H1 (cell line): ENCODE measurements at regions not wholly inside any gene's neighbourhood (a gene's known extent, or its start where the extent isn't known, plus 50 kb on each side); places are given as distances from the start of the nearest gene placed in this dataset.

Experiments used
- CTCF ChIA-PET: fragments of 300-600 bp; sonication (Branson Sonifier 250); formaldehyde crosslinking; loops from one replicate; lab custom pipeline; 2021; ENCODE audit not compliant: partially characterized antibody; lab: Charles Lee
- POLR2A ChIA-PET: fragments of 300-600 bp; sonication (Branson Sonifier 250); formaldehyde crosslinking; loops from one replicate; lab custom pipeline; 2021; ENCODE audit warnings: inconsistent platforms; ENCODE audit not compliant: partially characterized antibody; lab: Charles Lee
- DNase-seq, 2 experiments: peaks; one replicate each; pipeline versions ENCODE4 v3.0.0 to v3.0.0-alpha.2; 2010 to 2022; ENCODE audit warnings: low spot score in 2 of 2, low read depth in 1 of 2, mixed read lengths in 1 of 2
- FAIRE-seq: peaks from 2 replicates; lab custom pipeline; 2011; peaks lifted over from hg19 to GRCh38; lab: Jason Lieb, UNC
- H2AFZ ChIP-seq: 2 replicates; pipeline ENCODE4 v1.8.1; 2012; ENCODE audit warnings: low read length, inconsistent platforms
- H2AK5ac ChIP-seq: 2 replicates; pipeline ENCODE4 v1.6.1; 2013; ENCODE audit warnings: low read depth, low read length
- H2BK120ac ChIP-seq: replicated peaks from 2 replicates; pipeline ENCODE3; 2013; ENCODE audit warnings: low read depth, low read length, inconsistent platforms
- H2BK12ac ChIP-seq: 2 replicates; pipeline ENCODE4 v1.6.1; 2013; ENCODE audit warnings: low read depth, low read length
- H2BK15ac ChIP-seq: 2 replicates; pipeline ENCODE4 v1.6.1; 2013; ENCODE audit warnings: low read length
- H2BK20ac ChIP-seq: 2 replicates; pipeline ENCODE4 v1.6.1; 2013; ENCODE audit warnings: low read length
- H2BK5ac ChIP-seq: 2 replicates; pipeline ENCODE4 v1.6.1; 2013; ENCODE audit warnings: low read depth, low read length
- H3K14ac ChIP-seq: 2 replicates; pipeline ENCODE4 v1.6.1; 2013; ENCODE audit warnings: inconsistent platforms; ENCODE audit not compliant: insufficient read length
- H3K18ac ChIP-seq: 2 replicates; pipeline ENCODE4 v1.6.1; 2013; ENCODE audit warnings: low read length; ENCODE audit errors: extremely low read depth
- H3K23ac ChIP-seq: 2 replicates; pipeline ENCODE4 v1.6.1; 2013; ENCODE audit warnings: inconsistent platforms; ENCODE audit not compliant: insufficient read length
- H3K23me2 ChIP-seq: 2 replicates; pipeline ENCODE4 v1.6.1; 2013; ENCODE audit warnings: low read depth, low read length
- H3K27ac ChIP-seq: 2 replicates; pipeline ENCODE4 v1.6.1; 2011; ENCODE audit warnings: low read depth, low read length, inconsistent platforms
- H3K27me3 ChIP-seq, 4 experiments: replicated peaks in 1 of 4; 1 replicate in 1 of 4; 2 replicates in 3 of 4; pipeline versions ENCODE4 v1.6.1 to v1.8.1; 2011 to 2013; ENCODE audit warnings: low read length in 3 of 4, mild to moderate bottlenecking in 3 of 4, inconsistent platforms in 2 of 4, mixed read lengths in 2 of 4, moderate library complexity in 1 of 4; ENCODE audit not compliant: control insufficient read depth in 3 of 4, insufficient read depth in 3 of 4; ENCODE audit errors: extremely low read depth in 1 of 4
- H3K36me3 ChIP-seq, 4 experiments: 2 replicates each; pipeline versions ENCODE4 v1.6.1 to v1.8.1; 2011 to 2013; ENCODE audit warnings: mild to moderate bottlenecking in 4 of 4, low read length in 3 of 4, moderate library complexity in 2 of 4, control low read depth in 1 of 4, inconsistent platforms in 1 of 4; ENCODE audit not compliant: insufficient read depth in 4 of 4, control insufficient read depth in 2 of 4
- H3K4ac ChIP-seq: replicated peaks from 2 replicates; pipeline ENCODE3; 2013; ENCODE audit warnings: low read length, low read depth, mixed read lengths, inconsistent platforms; ENCODE audit not compliant: insufficient read length
- H3K4me1 ChIP-seq, 4 experiments: replicated peaks in 1 of 4; 1 replicate in 1 of 4; 2 replicates in 3 of 4; pipeline versions ENCODE4 v1.6.1 to v1.8.1; 2011 to 2013; ENCODE audit warnings: low read length in 3 of 4, inconsistent platforms in 2 of 4, mixed read lengths in 1 of 4; ENCODE audit not compliant: insufficient read depth in 4 of 4, control insufficient read depth in 3 of 4
- H3K4me2 ChIP-seq, 2 experiments: 2 replicates each; pipeline versions ENCODE4 v1.6.1 to v1.8.1; 2011 to 2013; ENCODE audit warnings: low read depth in 2 of 2, low read length in 2 of 2, control low read depth in 1 of 2, inconsistent platforms in 1 of 2, mild to moderate bottlenecking in 1 of 2; ENCODE audit not compliant: insufficient read depth in 1 of 2
- H3K4me3 ChIP-seq, 4 experiments: fragments of 200-600, 300-600 bp in 1 of 4; sonication (generic), shearing (Covaris generic), sonication (Bioruptor Twin) in 1 of 4; 2 replicates each; pipeline versions ENCODE4 v1.5.1 to v1.8.1; 2011 to 2016; ENCODE audit warnings: low read length in 4 of 4, low read depth in 3 of 4, control low read depth in 2 of 4, inconsistent platforms in 2 of 4, mild to moderate bottlenecking in 2 of 4, mixed read lengths in 1 of 4, moderate library complexity in 1 of 4; ENCODE audit not compliant: insufficient read depth in 2 of 4; ENCODE audit errors: extremely low read depth in 1 of 4
- H3K56ac ChIP-seq: replicated peaks from 2 replicates; pipeline ENCODE3; 2013; ENCODE audit warnings: low read depth, mild to moderate bottlenecking, mixed read lengths, low read length, inconsistent platforms; ENCODE audit not compliant: insufficient read length
- H3K79me1 ChIP-seq: 2 replicates; pipeline ENCODE4 v1.6.1; 2013; ENCODE audit warnings: low read depth, low read length, control low read depth
- H3K79me2 ChIP-seq, 2 experiments: 2 replicates each; pipeline versions ENCODE4 v1.6.1 to v1.8.1; 2012 to 2013; ENCODE audit warnings: low read length in 2 of 2, mild to moderate bottlenecking in 2 of 2, inconsistent platforms in 1 of 2; ENCODE audit not compliant: insufficient read depth in 2 of 2, control insufficient read depth in 1 of 2
- H3K9ac ChIP-seq, 4 experiments: replicated peaks in 1 of 4; 1 replicate in 1 of 4; 2 replicates in 3 of 4; pipeline versions ENCODE4 v1.6.1 to v1.8.1; 2011 to 2013; ENCODE audit warnings: low read depth in 3 of 4, low read length in 3 of 4, control low read depth in 2 of 4, mild to moderate bottlenecking in 2 of 4, moderate library complexity in 2 of 4, inconsistent platforms in 1 of 4; ENCODE audit errors: extremely low read depth in 1 of 4
- H3K9me3 ChIP-seq, 2 experiments: 2 replicates each; pipeline versions ENCODE4 v1.6.1 to v1.8.1; 2012 to 2013; ENCODE audit warnings: mild to moderate bottlenecking in 2 of 2, moderate library complexity in 2 of 2, control low read depth in 1 of 2, inconsistent platforms in 1 of 2, low read depth in 1 of 2, low read length in 1 of 2, mixed read lengths in 1 of 2; ENCODE audit not compliant: insufficient read depth in 2 of 2
- H4K20me1 ChIP-seq, 2 experiments: replicated peaks in 1 of 2; 2 replicates each; pipeline versions ENCODE3 to v1.8.1; 2011 to 2013; ENCODE audit warnings: inconsistent platforms in 2 of 2, low read length in 2 of 2, mild to moderate bottlenecking in 1 of 2; ENCODE audit not compliant: insufficient read depth in 2 of 2, control insufficient read depth in 1 of 2
- H4K5ac ChIP-seq: 2 replicates; pipeline ENCODE4 v1.6.1; 2013; ENCODE audit warnings: low read length, low read depth, mixed read lengths, inconsistent platforms; ENCODE audit not compliant: insufficient read length
- H4K8ac ChIP-seq: 2 replicates; pipeline ENCODE4 v1.8.0; 2013; ENCODE audit warnings: mild to moderate bottlenecking, moderate library complexity, low read length, inconsistent platforms; ENCODE audit not compliant: insufficient read depth; ENCODE audit errors: extremely low read depth
- H4K91ac ChIP-seq: replicated peaks from 2 replicates; pipeline ENCODE3; 2013; ENCODE audit warnings: low read length, mixed read lengths, inconsistent platforms; ENCODE audit not compliant: insufficient read length
- CREB1 ChIP-seq: IDR thresholded peaks from 2 replicates; pipeline ENCODE4 v1.6.1; 2012; ENCODE audit warnings: inconsistent platforms
- HDAC2 ChIP-seq, 2 experiments: fragments of 300-600 bp in 1 of 2; sonication (generic) in 1 of 2; IDR thresholded peaks; 2 replicates each; pipeline ENCODE4 v1.6.1; 2011 to 2012; ENCODE audit warnings: low read depth in 2 of 2, low read length in 2 of 2, mild to moderate bottlenecking in 2 of 2, moderate library complexity in 2 of 2, borderline replicate concordance in 1 of 2, inconsistent platforms in 1 of 2
- HDAC6 ChIP-seq: IDR thresholded peaks from one replicate; pipeline ENCODE4 v1.7.1; 2012; ENCODE audit warnings: low read depth, mild to moderate bottlenecking, inconsistent platforms, low read length, moderate library complexity
- JUN ChIP-seq: IDR thresholded peaks from 2 replicates; pipeline ENCODE4 v1.6.1; 2011; ENCODE audit warnings: low read depth, mild to moderate bottlenecking, improper control_type of control experiment, low read length
- KDM1A ChIP-seq: fragments of 200-600, 300-600 bp; sonication (generic); IDR thresholded peaks from 2 replicates; pipeline ENCODE4 v1.7.1; 2016; ENCODE audit warnings: mild to moderate bottlenecking, low read length, borderline replicate concordance
- KDM4A ChIP-seq: IDR thresholded peaks from one replicate; pipeline ENCODE4 v1.7.1; 2012; ENCODE audit warnings: low read depth, mild to moderate bottlenecking, moderate library complexity, low read length, inconsistent platforms; ENCODE audit not compliant: severe bottlenecking
- MAFK ChIP-seq: IDR thresholded peaks from 2 replicates; pipeline ENCODE4 v1.6.1; 2012; ENCODE audit warnings: low read depth, mild to moderate bottlenecking, improper control_type of control experiment, low read length
- MAX ChIP-seq: IDR thresholded peaks from 2 replicates; pipeline ENCODE4 v1.6.1; 2012; ENCODE audit warnings: inconsistent platforms
- POU5F1 ChIP-seq: IDR thresholded peaks from 2 replicates; pipeline ENCODE4 v1.6.1; 2011; ENCODE audit warnings: low read depth, mild to moderate bottlenecking, low read length, moderate library complexity
- RAD21 ChIP-seq, 2 experiments: IDR thresholded peaks in 1 of 2; conservative IDR thresholded peaks in 1 of 2; 2 replicates each; pipeline ENCODE4 v1.6.1; 2011; ENCODE audit warnings: low read depth in 2 of 2, low read length in 2 of 2, improper control_type of control experiment in 1 of 2, inconsistent platforms in 1 of 2, mild to moderate bottlenecking in 1 of 2, moderate library complexity in 1 of 2
- RFX5 ChIP-seq: IDR thresholded peaks from 2 replicates; pipeline ENCODE4 v1.6.1; 2011; ENCODE audit warnings: low read depth, low read length, improper control_type of control experiment, borderline replicate concordance
- SIRT6 ChIP-seq: IDR thresholded peaks from one replicate; pipeline ENCODE4 v1.7.1; 2012; ENCODE audit warnings: low read length, inconsistent platforms
- SP1 ChIP-seq: IDR thresholded peaks from 2 replicates; pipeline ENCODE4 v1.6.1; 2011; ENCODE audit warnings: low read depth, low read length
- SRF ChIP-seq: IDR thresholded peaks from 2 replicates; pipeline ENCODE4 v1.6.1; 2011; ENCODE audit warnings: mild to moderate bottlenecking, low read depth, low read length, moderate library complexity
- ZNF274 ChIP-seq: IDR thresholded peaks from 2 replicates; pipeline ENCODE4 v1.7.0; 2012; ENCODE audit warnings: low read length, borderline replicate concordance; ENCODE audit errors: extremely low read depth
- WGBS, 2 experiments: shearing (Covaris generic) in 1 of 2; methylation state at CpG; one replicate each; pipeline versions ENCODE4 v1.1.6 to v1.1.7; 2013 to 2015; ENCODE audit warnings: low lambda C conversion rate in 2 of 2, mixed read lengths in 2 of 2, inconsistent platforms in 1 of 2, low coverage in 1 of 2, missing lambda C conversion rate in 1 of 2; ENCODE audit not compliant: insufficient replicate concordance in 2 of 2, insufficient coverage in 1 of 2, insufficient read length in 1 of 2; ENCODE audit errors: extremely low coverage in 1 of 2, missing lambda C conversion rate in 1 of 2; 5-methylcytosine and 5-hydroxymethylcytosine counted together

- no peak overlapping the region for H2BK20ac ChIP-seq
- H4K5ac ChIP-seq: no peak overlapping the region
- no peak overlapping the region for H3K14ac ChIP-seq
- no peaks in the 10 kb centered on the region for H3K36me3 ChIP-seq
- no peak overlapping the region for H2BK12ac ChIP-seq
- H3K23me2 ChIP-seq: no peaks in the 10 kb centered on the region
- no peak overlapping the region for H4K8ac ChIP-seq
- H3K79me2 ChIP-seq: no peaks in the 10 kb centered on the region
- H3K23ac ChIP-seq: no peak overlapping the region
- H4K20me1 ChIP-seq: no peaks in the 10 kb centered on the region
- 90% methylated on average over 2 of the region's 2 CpGs; no CpG with 5 or more reads in 1 of the 2 experiments for WGBS, 2 experiments
- no peak overlapping the region for H2BK15ac ChIP-seq
- H3K4me3 ChIP-seq: no peak overlapping the region
- H3K18ac ChIP-seq: no peak overlapping the region
- POLR2A ChIA-PET: no interaction called here
- H3K56ac ChIP-seq: no peak overlapping the region
- H3K4ac ChIP-seq: no peak overlapping the region
- H3K9me3 ChIP-seq: no peaks in the 10 kb centered on the region
- H3K9ac ChIP-seq: no peak overlapping the region
- no peak for DNase-seq
- H2BK120ac ChIP-seq: no peak overlapping the region
- CTCF ChIA-PET: interaction anchor here (1.0 to 8.5 kb wide), 4 partner anchors 11 to 122 kb away, joined by 3 to 125 read pairs (median 4); no protein-coding TSS in a partner anchor
- no peak overlapping the region for H2AFZ ChIP-seq
- no peak for FAIRE-seq
- no peaks in the 10 kb centered on the region for H3K27me3 ChIP-seq
- H3K4me2 ChIP-seq: no peak overlapping the region
- H3K27ac ChIP-seq: no peak overlapping the region
- no peak overlapping the region for H4K91ac ChIP-seq
- no peak overlapping the region for H2AK5ac ChIP-seq
- H3K79me1 ChIP-seq: no peaks in the 10 kb centered on the region
- no peak overlapping the region for H2BK5ac ChIP-seq
- no peaks in the 10 kb centered on the region for H3K4me1 ChIP-seq
- TF ChIP-seq POU5F1: no peak
- TF ChIP-seq MAFK: no peak
- no peak for TF ChIP-seq KDM1A
- TF ChIP-seq SIRT6: no peak
- no peak for TF ChIP-seq ZNF274
- TF ChIP-seq CREB1: no peak
- no peak for TF ChIP-seq RFX5
- no peak for TF ChIP-seq RAD21 (IDR thresholded peaks at IDR 0.05 in 1 of 2, conservative IDR thresholded peaks at IDR 0.05 in 1 of 2; ENCODE audit: low read depth in 2 of 2, low read length in 2 of 2)
- TF ChIP-seq SP1: no peak
- TF ChIP-seq HDAC2 (IDR thresholded peaks at IDR 0.05; ENCODE audit: borderline replicate concordance in 1 of 2, low read depth in 2 of 2, low read length in 2 of 2): no peak
- TF ChIP-seq JUN: no peak
- TF ChIP-seq MAX: no peak
- no peak for TF ChIP-seq KDM4A
- TF ChIP-seq SRF: no peak
- TF ChIP-seq HDAC6: no peak
These were observed 109.6 kb downstream of the WT1 start for GRCh38 chr11:32325725-32326124.
